SK-N-SH (cell line): ENCODE measurements at regions not wholly inside any gene's neighbourhood (a gene's known extent, or its start where the extent isn't known, plus 50 kb on each side); places are given as distances from the start of the nearest gene placed in this dataset.

Experiments used
- JUND ChIP-seq: IDR thresholded peaks from 2 replicates; pipeline ENCODE4 v1.4.0; 2012
- NFIC ChIP-seq: IDR thresholded peaks from 2 replicates; pipeline ENCODE4 v1.4.0; 2012; ENCODE audit warnings: borderline replicate concordance
- POLR2AphosphoS5 ChIP-seq: IDR thresholded peaks from 2 replicates; pipeline ENCODE4 v1.6.1; 2012; ENCODE audit warnings: low read depth, low read length
- SMC3 ChIP-seq: IDR thresholded peaks from 2 replicates; pipeline ENCODE4 v1.6.1; 2012; ENCODE audit warnings: low read depth, low read length, improper control_type of control experiment
- TEAD4 ChIP-seq: IDR thresholded peaks from 2 replicates; pipeline ENCODE4 v1.4.0; 2012; ENCODE audit warnings: mild to moderate bottlenecking, borderline replicate concordance; ENCODE audit not compliant: insufficient read depth
- TF ChIP-seq, protein P1 (sequence below): IDR thresholded peaks from 2 replicates; pipeline ENCODE4 v1.4.0; 2012; ENCODE audit warnings: low read depth, borderline replicate concordance
- TF ChIP-seq, protein P2 (sequence below): fragments of 200-600 bp; sonication (generic); IDR thresholded peaks from 2 replicates; pipeline ENCODE4 v1.6.1; 2017; ENCODE audit warnings: antibody characterized with exemption, mild to moderate bottlenecking, moderate library complexity
- TF ChIP-seq, protein P3 (sequence below): IDR thresholded peaks from 2 replicates; pipeline ENCODE4 v1.4.0; 2012; ENCODE audit warnings: low read depth

GRCh38 chr9:94166976-94167346 is 82.7 kb downstream of the PTPDC1 start:
- TF ChIP-seq NFIC (0 out of 2 replicates have a peak, but pooled peaks have one; percentile 9), TEAD4 (no peak), POLR2AphosphoS5 (peak; percentile 41; the same call in 1 of the 2 replicates), SMC3 (no peak), JUND (no peak)
- TF ChIP-seq, protein P1, sequence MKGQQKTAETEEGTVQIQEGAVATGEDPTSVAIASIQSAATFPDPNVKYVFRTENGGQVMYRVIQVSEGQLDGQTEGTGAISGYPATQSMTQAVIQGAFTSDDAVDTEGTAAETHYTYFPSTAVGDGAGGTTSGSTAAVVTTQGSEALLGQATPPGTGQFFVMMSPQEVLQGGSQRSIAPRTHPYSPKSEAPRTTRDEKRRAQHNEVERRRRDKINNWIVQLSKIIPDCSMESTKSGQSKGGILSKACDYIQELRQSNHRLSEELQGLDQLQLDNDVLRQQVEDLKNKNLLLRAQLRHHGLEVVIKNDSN: no peak
- TF ChIP-seq, protein P2, sequence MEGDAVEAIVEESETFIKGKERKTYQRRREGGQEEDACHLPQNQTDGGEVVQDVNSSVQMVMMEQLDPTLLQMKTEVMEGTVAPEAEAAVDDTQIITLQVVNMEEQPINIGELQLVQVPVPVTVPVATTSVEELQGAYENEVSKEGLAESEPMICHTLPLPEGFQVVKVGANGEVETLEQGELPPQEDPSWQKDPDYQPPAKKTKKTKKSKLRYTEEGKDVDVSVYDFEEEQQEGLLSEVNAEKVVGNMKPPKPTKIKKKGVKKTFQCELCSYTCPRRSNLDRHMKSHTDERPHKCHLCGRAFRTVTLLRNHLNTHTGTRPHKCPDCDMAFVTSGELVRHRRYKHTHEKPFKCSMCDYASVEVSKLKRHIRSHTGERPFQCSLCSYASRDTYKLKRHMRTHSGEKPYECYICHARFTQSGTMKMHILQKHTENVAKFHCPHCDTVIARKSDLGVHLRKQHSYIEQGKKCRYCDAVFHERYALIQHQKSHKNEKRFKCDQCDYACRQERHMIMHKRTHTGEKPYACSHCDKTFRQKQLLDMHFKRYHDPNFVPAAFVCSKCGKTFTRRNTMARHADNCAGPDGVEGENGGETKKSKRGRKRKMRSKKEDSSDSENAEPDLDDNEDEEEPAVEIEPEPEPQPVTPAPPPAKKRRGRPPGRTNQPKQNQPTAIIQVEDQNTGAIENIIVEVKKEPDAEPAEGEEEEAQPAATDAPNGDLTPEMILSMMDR: no peak; the same call in 1 of the 2 replicates
- TF ChIP-seq, protein P3, sequence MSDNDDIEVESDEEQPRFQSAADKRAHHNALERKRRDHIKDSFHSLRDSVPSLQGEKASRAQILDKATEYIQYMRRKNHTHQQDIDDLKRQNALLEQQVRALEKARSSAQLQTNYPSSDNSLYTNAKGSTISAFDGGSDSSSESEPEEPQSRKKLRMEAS: no peak
